IMR-90 (cell line): ENCODE measurements at regions not wholly inside any gene's neighbourhood (a gene's known extent, or its start where the extent isn't known, plus 50 kb on each side); places are given as distances from the start of the nearest gene placed in this dataset.

Experiments used
- ATAC-seq: fragments of 200-7000 bp; cut with Tn5 transposase; 2 replicates; pipeline ENCODE4 v1.9.1; 2020; ENCODE audit warnings: low read depth, mild to moderate bottlenecking, moderate library complexity
- BruUV-seq: library from RNA; stranded (reverse); fragments of 400-500 nt; replicated peaks from 2 replicates; lab custom pipeline; 2021; lab: Mats Ljungman, UMichigan
- CTCF ChIA-PET: fragments of 300-600 bp; formaldehyde crosslinking; extraction: SDS; loops from one replicate; lab custom pipeline; 2021; ENCODE audit warnings: antibody characterized with exemption; lab: Yijun Ruan, JAX
- POLR2A ChIA-PET: fragments of 300-600 bp; sonication (Branson Sonifier 250); formaldehyde crosslinking; loops from one replicate; lab custom pipeline; 2022; ENCODE audit warnings: antibody characterized with exemption; ENCODE audit not compliant: unreplicated experiment; lab: Charles Lee
- DNase-seq: peaks from one replicate; pipeline ENCODE4 v3.0.0; 2013
- H2AFZ ChIP-seq: replicated peaks from 2 replicates; pipeline ENCODE3; 2013; ENCODE audit warnings: low read length, mild to moderate bottlenecking; ENCODE audit not compliant: poor library complexity
- H2AK5ac ChIP-seq: 2 replicates; pipeline ENCODE4 v1.6.1; 2013; ENCODE audit warnings: low read depth, low read length, inconsistent platforms
- H2AK9ac ChIP-seq: replicated peaks from 2 replicates; pipeline ENCODE3; 2013; ENCODE audit warnings: mild to moderate bottlenecking, low read depth, low read length, moderate library complexity; ENCODE audit not compliant: poor library complexity
- H2BK120ac ChIP-seq: 2 replicates; pipeline ENCODE4 v1.6.1; 2013; ENCODE audit warnings: low read depth, low read length, inconsistent platforms
- H2BK15ac ChIP-seq: 3 replicates; pipeline ENCODE4 v1.6.1; 2013; ENCODE audit warnings: low read depth, low read length, inconsistent platforms
- H2BK20ac ChIP-seq: 2 replicates; pipeline ENCODE4 v1.6.1; 2013; ENCODE audit warnings: low read depth, mild to moderate bottlenecking, inconsistent platforms, low read length, moderate library complexity
- H2BK5ac ChIP-seq: 2 replicates; pipeline ENCODE4 v1.6.1; 2013; ENCODE audit warnings: mild to moderate bottlenecking, low read depth, low read length, inconsistent platforms; ENCODE audit not compliant: poor library complexity, severe bottlenecking
- H3K14ac ChIP-seq: replicated peaks from 2 replicates; pipeline ENCODE4 v1.6.1; 2013; ENCODE audit warnings: low read depth, low read length, inconsistent platforms
- H3K18ac ChIP-seq: 2 replicates; pipeline ENCODE4 v1.6.1; 2013; ENCODE audit warnings: low read depth, low read length, control low read depth
- H3K23ac ChIP-seq: 2 replicates; pipeline ENCODE4 v1.6.1; 2013; ENCODE audit warnings: low read depth, low read length, inconsistent platforms
- H3K27ac ChIP-seq: 2 replicates; pipeline ENCODE4 v1.5.1; 2013; ENCODE audit warnings: mild to moderate bottlenecking, control low read depth, low read length; ENCODE audit not compliant: insufficient read depth
- H3K27me3 ChIP-seq: 2 replicates; pipeline ENCODE4 v1.6.1; 2013; ENCODE audit warnings: low read length; ENCODE audit not compliant: control insufficient read depth, insufficient read depth
- H3K36me3 ChIP-seq: 2 replicates; pipeline ENCODE4 v1.6.1; 2013; ENCODE audit warnings: low read length, mixed read lengths; ENCODE audit not compliant: control insufficient read depth, insufficient read depth
- H3K4ac ChIP-seq: 2 replicates; pipeline ENCODE4 v1.6.1; 2013; ENCODE audit warnings: low read depth, low read length, inconsistent platforms
- H3K4me1 ChIP-seq: 2 replicates; pipeline ENCODE4 v1.6.1; 2013; ENCODE audit warnings: low read length, mixed read lengths; ENCODE audit not compliant: control insufficient read depth, insufficient read depth
- H3K4me2 ChIP-seq: 2 replicates; pipeline ENCODE4 v1.6.1; 2013; ENCODE audit warnings: low read depth, mild to moderate bottlenecking, control low read depth, low read length, moderate library complexity
- H3K4me3 ChIP-seq: 2 replicates; pipeline ENCODE4 v1.5.1; 2013; ENCODE audit warnings: low read depth, mild to moderate bottlenecking, control low read depth, low read length, moderate library complexity; ENCODE audit not compliant: insufficient read depth
- H3K56ac ChIP-seq: 2 replicates; pipeline ENCODE4 v1.6.1; 2013; ENCODE audit warnings: low read length, inconsistent platforms; ENCODE audit not compliant: insufficient read depth; ENCODE audit errors: extremely low read depth
- H3K79me1 ChIP-seq, 2 experiments: 2 replicates each; pipeline ENCODE4 v1.6.1; 2013; ENCODE audit warnings: low read length in 2 of 2, inconsistent platforms in 1 of 2, low read depth in 1 of 2
- H3K9ac ChIP-seq: 2 replicates; pipeline ENCODE4 v1.6.1; 2013; ENCODE audit warnings: low read depth, low read length, control low read depth
- H3K9me1 ChIP-seq: 2 replicates; pipeline ENCODE4 v1.6.1; 2013; ENCODE audit warnings: low read length, inconsistent platforms; ENCODE audit not compliant: insufficient read depth
- H3K9me3 ChIP-seq: 2 replicates; pipeline ENCODE4 v1.6.1; 2013; ENCODE audit warnings: low read length; ENCODE audit not compliant: control insufficient read depth, insufficient read depth
- H4K20me1 ChIP-seq: 2 replicates; pipeline ENCODE4 v1.6.1; 2013; ENCODE audit warnings: low read length, inconsistent platforms; ENCODE audit not compliant: insufficient read depth
- H4K5ac ChIP-seq: 2 replicates; pipeline ENCODE4 v1.6.1; 2013; ENCODE audit warnings: mild to moderate bottlenecking, low read depth, low read length, control low read depth
- H4K8ac ChIP-seq, 2 experiments: 2 replicates each; pipeline ENCODE4 v1.6.1; 2013; ENCODE audit warnings: low read depth in 2 of 2, low read length in 2 of 2, control low read depth in 1 of 2, inconsistent platforms in 1 of 2
- H4K91ac ChIP-seq: 2 replicates; pipeline ENCODE4 v1.6.1; 2013; ENCODE audit warnings: low read depth, low read length, inconsistent platforms; ENCODE audit not compliant: insufficient read depth
- BHLHE40 ChIP-seq: fragments of 150-350 bp; IDR thresholded peaks from 2 replicates; pipeline ENCODE4 v1.6.1; 2016; ENCODE audit warnings: mild to moderate bottlenecking, low read depth, low read length
- CEBPB ChIP-seq: IDR thresholded peaks from 2 replicates; pipeline ENCODE4 v1.6.1; 2012; ENCODE audit warnings: low read depth, low read length, improper control_type of control experiment
- FOS ChIP-seq: fragments of 150-350 bp; IDR thresholded peaks from 2 replicates; pipeline ENCODE4 v1.6.1; 2016; ENCODE audit warnings: low read depth, low read length
- MAFK ChIP-seq: IDR thresholded peaks from 2 replicates; pipeline ENCODE4 v1.6.1; 2012; ENCODE audit warnings: low read depth, low read length, improper control_type of control experiment
- NFE2L2 ChIP-seq: fragments of 150-350 bp; IDR thresholded peaks from 2 replicates; pipeline ENCODE4 v1.6.1; 2016; ENCODE audit warnings: low read depth, mild to moderate bottlenecking, low read length
- RAD21 ChIP-seq: IDR thresholded peaks from 2 replicates; pipeline ENCODE4 v1.6.1; 2012; ENCODE audit warnings: low read length, improper control_type of control experiment
- WGBS, 2 experiments: methylation state at CpG; one replicate each; pipeline versions ENCODE4 v1.1.5 to v1.1.7; 2013; ENCODE audit warnings: missing lambda C conversion rate in 2 of 2; ENCODE audit not compliant: insufficient read length in 1 of 2; ENCODE audit errors: extremely low coverage in 2 of 2; 5-methylcytosine and 5-hydroxymethylcytosine counted together
- dilution Hi-C: fragments of 300-500 bp; cut with HindIII; formaldehyde crosslinking; loops from one replicate; pipeline ENCODE4 v1.14.3; 2018; ENCODE audit warnings: low sequenced_read_pairs; ENCODE audit not compliant: unreplicated experiment
- in situ Hi-C: fragments of 300-500 bp; cut with MboI; formaldehyde crosslinking; loops from 3 replicates; pipeline ENCODE4 v1.14.3; 2019; ENCODE audit warnings: low sequenced_read_pairs, inconsistent platforms, mixed read lengths
- intact Hi-C: fragments of 100-400 bp; cut with micrococcal nuclease; formaldehyde crosslinking; loops from 2 replicates; pipeline ENCODE4 v1.10.0; 2022

DNA sequence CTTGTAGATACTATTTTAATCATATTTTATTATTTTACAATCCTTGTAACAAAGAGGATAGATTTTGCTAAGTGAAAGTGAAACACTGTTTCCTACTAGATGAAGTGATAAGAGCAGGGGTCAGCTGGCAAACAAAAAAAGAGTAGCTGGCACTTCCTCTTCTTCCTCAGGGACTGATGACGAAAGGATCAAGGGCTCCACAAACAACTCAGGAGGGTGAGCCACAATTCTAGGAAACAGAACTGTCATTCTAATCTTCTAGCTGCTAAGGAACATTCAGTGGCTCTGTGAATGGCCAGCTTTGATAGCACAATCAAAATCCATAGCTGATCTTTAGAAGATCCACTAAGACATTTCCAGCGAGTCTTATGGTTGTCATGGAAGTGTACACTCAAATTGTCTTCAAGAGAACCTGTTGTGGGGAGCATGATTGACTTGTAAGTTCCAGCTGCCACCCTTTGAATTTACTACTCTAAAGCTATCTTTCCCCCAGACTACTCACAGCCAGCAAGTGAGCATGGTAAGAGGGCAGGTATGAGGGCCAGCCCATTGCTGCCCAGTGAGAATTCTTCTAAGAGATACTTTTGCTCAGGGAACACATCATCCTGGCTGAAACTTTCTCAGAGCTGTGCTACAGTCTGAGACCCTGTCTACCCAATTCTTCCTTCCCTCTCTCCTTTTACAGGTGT is 275.7 kb upstream of the RASGEF1B start:
- no peak for ATAC-seq
- H2AK5ac ChIP-seq, result no peak overlapping the region
- no peak overlapping the region for H3K18ac ChIP-seq
- in situ Hi-C loops (no loop called here), dilution Hi-C loops (no loop called here), intact Hi-C loops (no loop called here)
- no peak overlapping the region for H2AFZ ChIP-seq
- no peak overlapping the region for H3K4ac ChIP-seq
- no CpG with 5 or more reads among the region's 2 CpGs for WGBS, 2 experiments
- H3K36me3 ChIP-seq, result no peaks in the 10 kb centered on the region
- H3K9me1 ChIP-seq, result no peaks in the 10 kb centered on the region
- ChIA-PET POLR2A (no interaction called here), CTCF (no interaction called here)
- H3K4me2 ChIP-seq, result no peak overlapping the region
- no peaks in the 10 kb centered on the region; the same call in 1 of the 2 replicates for H3K27me3 ChIP-seq
- H4K8ac ChIP-seq, result no peak overlapping the region
- TF ChIP-seq FOS (no peak), NFE2L2 (no peak), BHLHE40 (no peak), RAD21 (no peak), CEBPB (no peak), MAFK (no peak)
- no peak overlapping the region for H3K56ac ChIP-seq
- no peak overlapping the region for H3K23ac ChIP-seq
- BruUV-seq, result no TSS peak
- H3K4me3 ChIP-seq, result no peak overlapping the region
- no peak overlapping the region for H3K14ac ChIP-seq
- no peak overlapping the region for H2BK120ac ChIP-seq
- no peak overlapping the region for H3K9ac ChIP-seq
- H4K91ac ChIP-seq, result no peak overlapping the region
- no peaks in the 10 kb centered on the region for H3K9me3 ChIP-seq
- no peak for DNase-seq
- H3K4me1 ChIP-seq, result no peaks in the 10 kb centered on the region
- H2AK9ac ChIP-seq, result no peak overlapping the region
- H3K27ac ChIP-seq, result no peak overlapping the region
- H2BK15ac ChIP-seq, result no peak overlapping the region
- no peaks in the 10 kb centered on the region for H4K20me1 ChIP-seq
- H3K79me1 ChIP-seq, result no peaks in the 10 kb centered on the region
- no peak overlapping the region for H4K5ac ChIP-seq
- no peak overlapping the region for H2BK5ac ChIP-seq
- H2BK20ac ChIP-seq, result no peak overlapping the region
